ENCODE measurements at regions not wholly inside any gene's neighbourhood (a gene's known extent, or its start where the extent isn't known, plus 50 kb on each side); places are given as distances from the start of the nearest gene placed in this dataset.

DNA sequence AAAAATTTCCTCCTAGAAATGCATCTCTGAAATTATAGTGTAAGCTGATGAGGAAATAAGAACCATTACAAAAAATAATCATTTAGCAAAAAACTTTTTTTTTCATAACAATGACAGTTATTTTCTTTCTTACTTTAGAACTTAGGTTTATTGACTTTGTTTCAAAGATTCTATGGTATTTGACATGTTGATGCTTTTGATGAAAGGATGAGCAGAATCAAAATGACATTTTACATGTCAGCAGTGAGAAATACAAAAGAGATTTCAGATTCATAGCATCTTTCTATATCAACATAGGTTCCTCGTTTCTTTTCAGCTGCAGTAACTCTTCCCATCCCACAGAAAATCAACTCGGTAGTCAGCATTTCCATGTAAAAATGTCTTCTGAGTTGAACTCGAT, 1226.6 kb upstream of the C9orf72 start:
- H3K27ac ChIP-seq (ENCODE audit: insufficient read length, low read depth, low read length): no peak overlapping the region
- H2BK15ac ChIP-seq (ENCODE audit: low read depth, low read length): no peak overlapping the region
- H2BK20ac ChIP-seq (ENCODE audit: low read depth, low read length, poor library complexity, severe bottlenecking): no peak overlapping the region
- H2AFZ ChIP-seq (ENCODE audit: low read length): no peak overlapping the region
- no peak overlapping the region for H3K18ac ChIP-seq (ENCODE audit: insufficient read length, low read depth, low read length)
- H3K27me3 ChIP-seq (ENCODE audit: insufficient read depth, low read length): no peaks in the 10 kb centered on the region
- Mint-ChIP-seq H3K9me3 (no peaks in the 10 kb centered on the region), H3K36me3 (ENCODE audit: insufficient read depth in 1 of 3, low read depth in 3 of 3) (no peaks in the 10 kb centered on the region), H3K27me3 (ENCODE audit: low read depth) (no peaks in the 10 kb centered on the region), H3K4me1 (peaks cover 7 to 12% of the 10 kb centered on the region in 2 experiments), H3K4me3 (no peak overlapping the region), H3K27ac (no peak overlapping the region)
- WGBS (ENCODE audit: extremely low coverage, insufficient read length, low lambda C conversion rate): no CpG with 5 or more reads among the region's 3 CpGs
- H3K4ac ChIP-seq (ENCODE audit: low read depth, low read length): no peak overlapping the region
- H2BK5ac ChIP-seq (ENCODE audit: insufficient read length, low read length): no peak overlapping the region
- TF ChIP-seq, protein P1, sequence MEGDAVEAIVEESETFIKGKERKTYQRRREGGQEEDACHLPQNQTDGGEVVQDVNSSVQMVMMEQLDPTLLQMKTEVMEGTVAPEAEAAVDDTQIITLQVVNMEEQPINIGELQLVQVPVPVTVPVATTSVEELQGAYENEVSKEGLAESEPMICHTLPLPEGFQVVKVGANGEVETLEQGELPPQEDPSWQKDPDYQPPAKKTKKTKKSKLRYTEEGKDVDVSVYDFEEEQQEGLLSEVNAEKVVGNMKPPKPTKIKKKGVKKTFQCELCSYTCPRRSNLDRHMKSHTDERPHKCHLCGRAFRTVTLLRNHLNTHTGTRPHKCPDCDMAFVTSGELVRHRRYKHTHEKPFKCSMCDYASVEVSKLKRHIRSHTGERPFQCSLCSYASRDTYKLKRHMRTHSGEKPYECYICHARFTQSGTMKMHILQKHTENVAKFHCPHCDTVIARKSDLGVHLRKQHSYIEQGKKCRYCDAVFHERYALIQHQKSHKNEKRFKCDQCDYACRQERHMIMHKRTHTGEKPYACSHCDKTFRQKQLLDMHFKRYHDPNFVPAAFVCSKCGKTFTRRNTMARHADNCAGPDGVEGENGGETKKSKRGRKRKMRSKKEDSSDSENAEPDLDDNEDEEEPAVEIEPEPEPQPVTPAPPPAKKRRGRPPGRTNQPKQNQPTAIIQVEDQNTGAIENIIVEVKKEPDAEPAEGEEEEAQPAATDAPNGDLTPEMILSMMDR (conservative IDR thresholded peaks at IDR 0.05): no peak
- H3K14ac ChIP-seq (ENCODE audit: insufficient read depth, low read length): no peak overlapping the region
- no peaks in the 10 kb centered on the region for H3K4me1 ChIP-seq (ENCODE audit: insufficient read depth, low read length)
- H3K4me2 ChIP-seq (ENCODE audit: insufficient read depth, insufficient read length, low read length): no peak overlapping the region
- DNase-seq: no peak
- H2AK5ac ChIP-seq (ENCODE audit: insufficient read length, low read length): no peak overlapping the region
- H4K20me1 ChIP-seq (ENCODE audit: control insufficient read depth, insufficient read depth, insufficient read length): no peaks in the 10 kb centered on the region
- no peak overlapping the region for H2BK120ac ChIP-seq (ENCODE audit: low read depth, low read length, poor library complexity, severe bottlenecking)
- H4K5ac ChIP-seq (ENCODE audit: insufficient read length, low read depth, low read length): no peak overlapping the region
- no peak overlapping the region for H3K9ac ChIP-seq (ENCODE audit: extremely low read depth, insufficient read length, low read length)
- no peaks in the 10 kb centered on the region for H3K9me3 ChIP-seq (ENCODE audit: control insufficient read depth, low read depth, low read length)
- no peak overlapping the region for H3T11ph ChIP-seq (ENCODE audit: low read length)
- no peak overlapping the region for H3K56ac ChIP-seq (ENCODE audit: insufficient read length, low read depth, low read length)
- H4K8ac ChIP-seq (replicated peaks; ENCODE audit: insufficient read length, low read depth, low read length): no peak overlapping the region
- no peaks in the 10 kb centered on the region for H3K23me2 ChIP-seq (ENCODE audit: insufficient read length, low read depth, low read length, poor library complexity, severe bottlenecking)
- no peaks in the 10 kb centered on the region for H3K79me2 ChIP-seq (ENCODE audit: insufficient read depth, low read length)
- no peak overlapping the region for H2BK12ac ChIP-seq (ENCODE audit: insufficient read length, low read depth, low read length)
- no peak overlapping the region for H3K23ac ChIP-seq (ENCODE audit: insufficient read length, low read depth, low read length)
- no peaks in the 10 kb centered on the region for H3K79me1 ChIP-seq (ENCODE audit: insufficient read depth, low read depth, low read length, poor library complexity, severe bottlenecking)
- H4K91ac ChIP-seq (ENCODE audit: insufficient read length, low read depth, low read length): no peak overlapping the region

Data from H9 (cell line).